ENCODE measurements at regions not wholly inside any gene's neighbourhood (a gene's known extent, or its start where the extent isn't known, plus 50 kb on each side); places are given as distances from the start of the nearest gene placed in this dataset.
A peak's percentile ranks its signal among the peaks of the same experiment; 100 is the strongest.

- no peaks in the 10 kb centered on the region for H3K36me3 ChIP-seq
- H3K27ac ChIP-seq = no peak overlapping the region
- no peaks in the 10 kb centered on the region for H3K4me1 ChIP-seq (ENCODE audit: control insufficient read depth in 1 of 2, low read depth in 2 of 2)
- no peak for DNase-seq (ENCODE audit: low spot score)
- H3K9me3 ChIP-seq = no peaks in the 10 kb centered on the region
- ATAC-seq (ENCODE audit: insufficient number of reproducible peaks, low FRiP score, low read depth) = no peak
- no peak for TF ChIP-seq CTCF (IDR thresholded peaks at IDR 0.05)
- H3K4me3 ChIP-seq = no peak overlapping the region
- H3K27me3 ChIP-seq (replicated peaks; ENCODE audit: insufficient read depth) = no peaks in the 10 kb centered on the region
Measured at GRCh38 chr3:135499426-135499825, 466.1 kb upstream of the PPP2R3A start.

DNA sequence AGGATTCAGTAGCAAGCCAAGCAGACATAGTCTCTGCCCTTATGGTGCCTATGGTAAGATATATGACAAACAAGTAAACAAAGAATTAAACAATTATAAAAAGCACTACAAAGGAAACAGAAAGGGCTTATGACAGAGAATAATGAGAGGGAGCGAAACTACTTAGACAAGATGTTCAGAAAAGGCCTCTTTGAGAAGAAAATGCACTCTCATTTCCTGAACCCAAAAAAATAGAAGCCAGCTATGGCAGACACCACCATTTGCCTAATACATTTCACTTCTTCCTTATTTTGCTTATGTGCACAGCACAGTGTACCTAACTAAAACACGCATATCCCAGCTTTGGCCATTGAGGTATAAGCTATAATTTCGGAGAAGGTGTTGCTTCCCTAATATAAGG lies 465.5 kb upstream of the PPP2R3A start:
- ATAC-seq (ENCODE audit: insufficient number of reproducible peaks, low FRiP score, low read depth) = no peak
- Histone ChIP-seq H3K36me3 (no peaks in the 10 kb centered on the region), H3K27me3 (replicated peaks; ENCODE audit: insufficient read depth) (no peaks in the 10 kb centered on the region), H3K9me3 (no peaks in the 10 kb centered on the region), H3K27ac (no peak overlapping the region), H3K4me1 (ENCODE audit: control insufficient read depth in 1 of 2, low read depth in 2 of 2) (no peaks in the 10 kb centered on the region), H3K4me3 (no peak overlapping the region)
- TF ChIP-seq CTCF (IDR thresholded peaks at IDR 0.05) = no peak
- no peak for DNase-seq (ENCODE audit: low spot score)

GRCh38 chr3:135503065-135503759 lies 462.3 kb upstream of the PPP2R3A start:
- Histone ChIP-seq H3K9me3 (no peaks in the 10 kb centered on the region), H3K27me3 (replicated peaks; ENCODE audit: insufficient read depth) (no peaks in the 10 kb centered on the region), H3K4me1 (ENCODE audit: control insufficient read depth in 1 of 2, low read depth in 2 of 2) (no peaks in the 10 kb centered on the region), H3K36me3 (no peaks in the 10 kb centered on the region), H3K27ac (no peak overlapping the region), H3K4me3 (no peak overlapping the region)
- DNase-seq (ENCODE audit: low spot score) (no peak), ATAC-seq (ENCODE audit: insufficient number of reproducible peaks, low FRiP score, low read depth) (no peak)
- no peak for TF ChIP-seq CTCF (IDR thresholded peaks at IDR 0.05)

- no peak overlapping the region for H3K27ac ChIP-seq
- DNase-seq (ENCODE audit: low spot score) = no peak
- H3K36me3 ChIP-seq = no peaks in the 10 kb centered on the region
- no peaks in the 10 kb centered on the region for H3K4me1 ChIP-seq (ENCODE audit: control insufficient read depth in 1 of 2, low read depth in 2 of 2)
- no peaks in the 10 kb centered on the region for H3K9me3 ChIP-seq
- no peaks in the 10 kb centered on the region for H3K27me3 ChIP-seq (replicated peaks; ENCODE audit: insufficient read depth)
- ATAC-seq (ENCODE audit: insufficient number of reproducible peaks, low FRiP score, low read depth) = no peak
- TF ChIP-seq CTCF (IDR thresholded peaks at IDR 0.05) = peak; percentile 22
- no peak overlapping the region for H3K4me3 ChIP-seq
Measured at GRCh38 chr3:135503760-135504686, 461.5 kb upstream of the PPP2R3A start.
